ENCODE measurements at regions not wholly inside any gene's neighbourhood (a gene's known extent, or its start where the extent isn't known, plus 50 kb on each side); places are given as distances from the start of the nearest gene placed in this dataset.

GRCh38 chr6:93496548-93496947 lies 77.2 kb upstream of the EPHA7 start:
- no peak for DNase-seq

GRCh38 chr6:93494057-93494456 lies 74.7 kb upstream of the EPHA7 start:
- no peak for DNase-seq

DNA sequence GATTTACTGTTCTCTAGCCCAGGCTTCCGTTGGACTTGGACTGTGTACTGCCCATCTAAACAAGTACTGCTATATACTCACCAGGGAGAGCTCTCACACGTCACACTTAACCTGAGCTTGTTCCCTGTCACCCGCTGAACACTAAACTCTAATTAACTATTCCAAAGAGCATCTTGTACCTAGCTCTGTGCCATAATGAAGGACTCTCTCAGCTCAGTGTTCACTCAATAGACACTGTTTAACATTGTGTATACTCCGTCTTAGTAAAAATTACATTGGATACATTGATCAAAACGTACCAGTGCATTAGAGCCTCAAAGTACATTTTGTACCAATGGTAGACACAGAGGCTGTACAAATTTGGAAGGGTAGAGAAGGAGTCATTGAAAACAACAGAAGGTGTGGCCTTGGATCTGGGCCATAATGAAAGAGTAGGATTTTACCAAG lies 55.4 kb upstream of the EPHA7 start:
- no peak for DNase-seq

DNA sequence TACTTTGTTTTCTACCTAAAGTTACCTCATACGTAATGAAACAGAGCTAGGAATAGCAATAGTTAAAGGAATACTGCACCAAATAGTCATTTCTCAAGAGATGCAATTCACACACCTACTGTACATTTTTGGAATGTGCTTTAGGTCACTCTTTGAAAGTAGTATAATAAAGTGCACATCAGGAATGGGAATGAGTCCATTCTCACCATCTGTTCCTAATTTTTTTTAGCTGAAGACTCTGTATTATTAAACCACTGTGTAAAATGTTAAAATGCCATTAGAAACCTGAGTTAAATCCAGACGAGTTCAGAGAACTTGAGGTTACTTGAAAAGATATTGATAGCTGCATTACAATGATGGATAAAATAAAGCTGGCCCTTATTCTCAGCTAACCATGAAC lies 51.9 kb upstream of the EPHA7 start:
- no peak for DNase-seq

All from T-helper 1 cell (primary cell).